Lower leg skin (tissue), 4 donors: ENCODE measurements at regions not wholly inside any gene's neighbourhood (a gene's known extent, or its start where the extent isn't known, plus 50 kb on each side); places are given as distances from the start of the nearest gene placed in this dataset.

Source experiments
- DNase-seq, 2 donors: peaks; one replicate each; pipeline ENCODE4 v3.0.0-alpha.2; 2019; ENCODE audit warnings: low spot score in 2 of 2
- H3K4me3 ChIP-seq: fragments of 200-600 bp; sonication (generic); 2 replicates; pipeline ENCODE4 v1.5.1; 2017; ENCODE audit warnings: mild to moderate bottlenecking, low read depth; ENCODE audit not compliant: poor library complexity, severe bottlenecking
- CTCF ChIP-seq, 3 donors: fragments of 450-650 bp; IDR thresholded peaks; one replicate each; pipeline ENCODE4 v1.5.1; 2016; ENCODE audit warnings: antibody characterized with exemption in 3 of 3, mild to moderate bottlenecking in 3 of 3, moderate library complexity in 2 of 3
- POLR2A ChIP-seq, 2 donors: fragments of 450-650 bp; IDR thresholded peaks; one replicate each; pipeline ENCODE4 v1.6.1; 2016 to 2017; ENCODE audit warnings: antibody characterized with exemption in 2 of 2, mild to moderate bottlenecking in 1 of 2, moderate library complexity in 1 of 2
- WGBS, 2 donors: methylation state at CpG; one replicate each; pipeline ENCODE4 v1.1.5; 2018; 5-methylcytosine and 5-hydroxymethylcytosine counted together
- intact Hi-C: fragments of 100-400 bp; cut with DNase I; formaldehyde crosslinking; loops from one replicate; pipeline ENCODE4 v1.15.0; 2023; ENCODE audit warnings: low total_unique reads

- intact Hi-C loops = no loop called here
- DNase-seq = no peak
- 46 to 79% methylated on average over 2 of the region's 2 CpGs for WGBS, 2 donors
- H3K4me3 ChIP-seq = no peak overlapping the region
- TF ChIP-seq CTCF (IDR thresholded peaks at IDR 0.05) = no peak
Measured at GRCh38 chrX:38930474-38930873, 129.2 kb downstream of the MID1IP1 start.

- no peak for DNase-seq
- no peak for TF ChIP-seq POLR2A (IDR thresholded peaks at IDR 0.05)
- no peak for TF ChIP-seq CTCF (IDR thresholded peaks at IDR 0.05)
- WGBS, 2 donors = 72 to 93% methylated on average over 4 of the region's 4 CpGs
- intact Hi-C loops = no loop called here
- H3K4me3 ChIP-seq = no peak overlapping the region
Measured at GRCh38 chrX:38935561-38935960, 134.3 kb downstream of the MID1IP1 start.

GRCh38 chrX:38937400-38937799, 136.1 kb downstream of the MID1IP1 start:
- H3K4me3 ChIP-seq = no peak overlapping the region
- DNase-seq = no peak
- TF ChIP-seq CTCF (IDR thresholded peaks at IDR 0.05) (no peak), POLR2A (IDR thresholded peaks at IDR 0.05) (no peak)
- intact Hi-C loops = no loop called here

- intact Hi-C loops = no loop called here
- no peak overlapping the region for H3K4me3 ChIP-seq
- TF ChIP-seq POLR2A (IDR thresholded peaks at IDR 0.05) (no peak), CTCF (IDR thresholded peaks at IDR 0.05) (no peak)
- DNase-seq = no peak
- WGBS, 2 donors = 38 to 52% methylated on average over 3 of the region's 3 CpGs
Measured at GRCh38 chrX:38937926-38938325, 136.7 kb downstream of the MID1IP1 start.

GRCh38 chrX:38939067-38939466, 137.8 kb downstream of the MID1IP1 start:
- no peak for TF ChIP-seq POLR2A (IDR thresholded peaks at IDR 0.05)
- TF ChIP-seq CTCF (IDR thresholded peaks at IDR 0.05) = no peak
- intact Hi-C loops = no loop called here
- 9 to 14% methylated on average over 1 of the region's 1 CpG for WGBS, 2 donors
- DNase-seq = peak in 1 of 2 donors; percentile 25
- H3K4me3 ChIP-seq = no peak overlapping the region

- WGBS, 2 donors = 44 to 61% methylated on average over 3 of the region's 3 CpGs
- no peak overlapping the region for H3K4me3 ChIP-seq
- intact Hi-C loops = no loop called here
- DNase-seq = no peak
- TF ChIP-seq POLR2A (IDR thresholded peaks at IDR 0.05) (no peak), CTCF (IDR thresholded peaks at IDR 0.05) (no peak)
Measured at GRCh38 chrX:38940547-38940946, 139.3 kb downstream of the MID1IP1 start.
